ENCODE measurements at regions not wholly inside any gene's neighbourhood (a gene's known extent, or its start where the extent isn't known, plus 50 kb on each side); places are given as distances from the start of the nearest gene placed in this dataset.

DNA sequence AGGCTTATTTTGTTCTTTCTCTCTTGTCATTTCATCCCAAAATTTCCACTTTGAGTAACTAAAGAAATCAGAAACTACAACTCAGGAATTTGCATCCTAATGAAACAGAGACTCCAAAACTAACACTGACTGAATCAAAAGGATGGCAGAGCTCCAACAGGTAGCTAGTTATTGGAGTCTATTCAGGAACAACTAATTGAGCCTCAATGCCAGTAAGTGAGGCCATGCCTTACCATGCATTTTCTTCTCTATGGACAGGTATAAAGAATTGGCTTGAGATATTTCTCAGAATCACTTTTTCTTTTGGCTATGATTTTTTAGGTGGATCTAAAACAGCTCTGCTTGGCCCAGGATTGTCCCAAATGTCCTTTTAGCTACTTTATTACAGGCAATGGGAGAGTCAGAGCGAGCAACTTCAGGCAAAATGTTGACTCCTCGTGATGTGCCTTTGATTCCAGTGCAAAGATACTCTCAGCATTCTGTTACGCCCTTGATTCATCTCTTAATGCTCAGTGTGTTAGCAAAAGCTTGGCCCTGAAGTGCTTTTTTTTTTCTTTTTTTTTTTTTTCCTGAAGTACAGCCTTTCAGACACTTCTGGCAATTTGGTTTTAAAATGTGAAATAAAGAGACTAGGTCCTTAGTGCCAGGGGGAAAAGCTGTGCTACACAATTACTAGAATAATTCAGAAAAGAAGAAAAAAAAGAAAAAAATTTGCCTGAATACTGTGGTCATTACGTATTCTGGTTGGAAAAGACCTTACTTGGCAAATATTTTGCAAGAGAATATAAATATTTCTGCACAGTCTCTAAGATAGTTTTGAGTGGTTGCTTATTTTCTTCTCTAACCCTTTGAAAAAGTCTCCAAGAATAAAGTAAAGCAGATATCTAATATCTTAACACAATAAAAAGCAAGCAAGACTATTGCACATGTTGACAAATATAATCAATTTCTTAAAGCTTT lies 423.7 kb downstream of the ANXA1 start:
- FAIRE-seq (no peak), ATAC-seq (no peak), DNase-seq (no peak)
- no peaks in the 10 kb centered on the region for H3K9me3 ChIP-seq
- H3K36me3 ChIP-seq: no peaks in the 10 kb centered on the region
- TF ChIP-seq, protein P1, sequence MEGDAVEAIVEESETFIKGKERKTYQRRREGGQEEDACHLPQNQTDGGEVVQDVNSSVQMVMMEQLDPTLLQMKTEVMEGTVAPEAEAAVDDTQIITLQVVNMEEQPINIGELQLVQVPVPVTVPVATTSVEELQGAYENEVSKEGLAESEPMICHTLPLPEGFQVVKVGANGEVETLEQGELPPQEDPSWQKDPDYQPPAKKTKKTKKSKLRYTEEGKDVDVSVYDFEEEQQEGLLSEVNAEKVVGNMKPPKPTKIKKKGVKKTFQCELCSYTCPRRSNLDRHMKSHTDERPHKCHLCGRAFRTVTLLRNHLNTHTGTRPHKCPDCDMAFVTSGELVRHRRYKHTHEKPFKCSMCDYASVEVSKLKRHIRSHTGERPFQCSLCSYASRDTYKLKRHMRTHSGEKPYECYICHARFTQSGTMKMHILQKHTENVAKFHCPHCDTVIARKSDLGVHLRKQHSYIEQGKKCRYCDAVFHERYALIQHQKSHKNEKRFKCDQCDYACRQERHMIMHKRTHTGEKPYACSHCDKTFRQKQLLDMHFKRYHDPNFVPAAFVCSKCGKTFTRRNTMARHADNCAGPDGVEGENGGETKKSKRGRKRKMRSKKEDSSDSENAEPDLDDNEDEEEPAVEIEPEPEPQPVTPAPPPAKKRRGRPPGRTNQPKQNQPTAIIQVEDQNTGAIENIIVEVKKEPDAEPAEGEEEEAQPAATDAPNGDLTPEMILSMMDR (IDR thresholded peaks at IDR 0.05): no peak
- no peak overlapping the region for H3K27ac ChIP-seq
- peaks cover 0 to 45% (median 0%) of the 10 kb centered on the region in 4 donors for H3K27me3 ChIP-seq
- intact Hi-C loops (cut with DNase I): no loop called here
- WGBS, 2 donors: 53 to 61% methylated on average over 4 of the region's 4 CpGs
- H3K4me3 ChIP-seq: no peak overlapping the region
- H3K4me1 ChIP-seq: peaks cover 0 to 7% (median 4%) of the 10 kb centered on the region in 3 donors

DNA sequence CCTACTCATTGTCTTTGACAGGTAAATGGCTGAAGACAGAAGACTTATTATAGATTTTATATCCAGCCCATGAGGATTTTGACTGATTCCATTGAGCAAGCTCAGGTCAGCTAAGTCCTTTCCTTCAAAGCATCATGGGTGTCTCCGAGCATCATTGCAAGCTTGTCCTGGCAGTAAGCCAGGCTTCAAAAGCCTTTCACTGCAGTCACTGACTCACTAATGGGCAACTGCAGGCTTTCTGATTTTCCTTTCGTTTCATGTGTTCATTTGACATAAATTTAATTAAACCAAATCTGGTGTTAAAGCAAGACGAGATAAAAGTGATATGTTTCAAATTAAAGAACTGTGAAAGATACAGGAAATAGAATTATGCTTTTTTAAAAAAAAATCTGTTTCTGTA lies 426.2 kb downstream of the ANXA1 start:
- FAIRE-seq (no peak), ATAC-seq (no peak), DNase-seq (no peak)
- TF ChIP-seq, protein P1 (IDR thresholded peaks at IDR 0.05): no peak
- no peak overlapping the region for H3K27ac ChIP-seq
- no peak overlapping the region for H3K4me3 ChIP-seq
- WGBS, 2 donors: 12 to 22% methylated on average over 3 of the region's 3 CpGs
- no peaks in the 10 kb centered on the region for H3K9me3 ChIP-seq
- peaks cover 0 to 7% (median 4%) of the 10 kb centered on the region in 3 donors for H3K4me1 ChIP-seq
- intact Hi-C loops (cut with DNase I): no loop called here
- H3K36me3 ChIP-seq: no peaks in the 10 kb centered on the region
- H3K27me3 ChIP-seq: peaks cover 0 to 31% (median 0%) of the 10 kb centered on the region in 4 donors

DNA sequence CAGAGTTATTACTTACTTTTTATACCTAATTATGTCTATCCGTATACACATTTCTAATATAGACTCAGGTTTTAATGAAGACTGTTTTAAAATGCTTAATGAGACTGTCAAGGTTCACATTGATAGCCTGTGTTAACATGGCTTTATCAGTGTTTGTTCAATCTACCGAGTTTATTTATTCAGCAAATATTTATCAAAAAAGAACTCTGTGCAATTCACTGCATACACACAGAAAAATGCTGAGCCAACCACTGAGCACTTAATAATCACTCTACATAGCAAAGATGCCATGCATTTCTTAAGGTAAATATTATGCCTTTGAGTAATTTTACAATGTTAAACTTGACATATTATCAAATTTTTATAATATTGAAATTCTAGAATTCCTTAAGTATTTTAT lies 428.2 kb downstream of the ANXA1 start:
- no peak overlapping the region for H3K4me3 ChIP-seq
- intact Hi-C loops (cut with DNase I): no loop called here
- 3 to 11% methylated on average over 2 of the region's 2 CpGs for WGBS, 2 donors

DNA sequence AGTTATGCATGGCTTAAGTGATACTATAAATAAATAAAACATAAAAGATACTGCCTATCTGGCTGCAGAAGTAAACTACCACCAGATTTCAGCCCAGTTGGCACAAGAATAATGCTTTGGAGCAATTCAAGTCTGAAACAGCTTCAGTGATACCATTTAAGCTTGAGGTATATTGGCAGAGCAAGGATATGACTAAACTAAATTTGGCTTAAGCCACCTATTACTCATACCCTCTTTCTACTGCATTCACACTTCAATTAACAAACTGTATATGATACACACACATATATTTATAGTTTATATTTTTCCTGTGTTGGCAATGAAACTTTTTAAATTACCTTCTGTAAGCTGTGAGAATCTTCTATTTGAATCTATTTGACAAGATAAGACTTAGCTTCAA lies 431.9 kb downstream of the ANXA1 start:
- TF ChIP-seq, protein P1 (IDR thresholded peaks at IDR 0.05): no peak
- H3K27ac ChIP-seq: no peak overlapping the region
- no peak for FAIRE-seq
- H3K36me3 ChIP-seq: no peaks in the 10 kb centered on the region
- no peak overlapping the region for H3K4me3 ChIP-seq
- ATAC-seq: no peak
- H3K9me3 ChIP-seq: no peaks in the 10 kb centered on the region
- H3K27me3 ChIP-seq: no peaks in the 10 kb centered on the region
- peaks cover 0 to 7% (median 4%) of the 10 kb centered on the region in 3 donors for H3K4me1 ChIP-seq
- intact Hi-C loops (cut with DNase I): no loop called here
- DNase-seq: no peak

More for the DNA sequence above, 428.2 kb downstream of the ANXA1 start:
- Histone ChIP-seq H3K27me3 (peaks cover 0 to 31% (median 0%) of the 10 kb centered on the region in 4 donors), H3K9me3 (no peaks in the 10 kb centered on the region), H3K27ac (no peak overlapping the region), H3K4me1 (peaks cover 0 to 7% (median 4%) of the 10 kb centered on the region in 3 donors), H3K36me3 (no peaks in the 10 kb centered on the region)
- DNase-seq: no peak
- TF ChIP-seq, protein P1 (IDR thresholded peaks at IDR 0.05): no peak
- ATAC-seq: peak in 1 of 4 donors; percentile 35
- no peak for FAIRE-seq

DNA sequence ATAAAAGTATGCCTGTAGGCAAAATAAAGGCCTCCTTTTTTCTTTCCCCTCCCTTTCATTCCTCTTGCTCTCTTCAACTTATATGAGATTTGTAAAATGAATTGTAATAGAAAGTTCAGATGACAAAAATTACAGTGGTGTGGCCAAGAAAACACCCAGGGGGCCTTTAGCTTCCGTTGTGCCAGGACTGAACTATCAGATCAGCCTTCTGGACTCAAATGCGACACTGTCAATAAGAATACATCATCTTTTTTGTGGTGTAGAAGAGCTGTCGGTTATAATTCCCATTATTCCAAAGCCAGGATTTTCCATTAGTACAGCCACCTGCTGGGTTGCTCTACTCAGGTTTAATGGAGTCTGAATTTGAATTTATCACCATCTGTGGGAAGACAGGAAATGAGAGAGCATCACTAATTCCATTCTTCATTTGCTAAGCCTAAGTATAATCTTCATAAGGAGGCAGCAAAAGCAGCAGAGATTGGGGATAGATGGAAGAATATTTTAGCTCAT lies 443.4 kb downstream of the ANXA1 start:
- no peak for ATAC-seq
- H3K9me3 ChIP-seq: no peaks in the 10 kb centered on the region
- FAIRE-seq: no peak
- H3K4me3 ChIP-seq: no peak overlapping the region
- DNase-seq: no peak
- 59 to 70% methylated on average over 3 of the region's 3 CpGs for WGBS, 2 donors
- no peaks in the 10 kb centered on the region for H3K4me1 ChIP-seq
- no peaks in the 10 kb centered on the region for H3K27me3 ChIP-seq
- intact Hi-C loops (cut with DNase I): no loop called here
- H3K27ac ChIP-seq: no peak overlapping the region
- no peaks in the 10 kb centered on the region for H3K36me3 ChIP-seq
- TF ChIP-seq, protein P1 (IDR thresholded peaks at IDR 0.05): no peak
